ENCODE measurements at regions not wholly inside any gene's neighbourhood (a gene's known extent, or its start where the extent isn't known, plus 50 kb on each side); places are given as distances from the start of the nearest gene placed in this dataset.

GRCh38 chr14:34325493-34325892 is 136.5 kb downstream of the SPTSSA start:
- H3K27me3 ChIP-seq (ENCODE audit: insufficient read depth, low read depth, low read length), result no peaks in the 10 kb centered on the region
- no peak overlapping the region for H2AFZ ChIP-seq (ENCODE audit: low read depth, low read length)
- no peak overlapping the region for H3K4me2 ChIP-seq (ENCODE audit: low read length)
- H3K36me3 ChIP-seq (ENCODE audit: insufficient read depth, low read length), result no peaks in the 10 kb centered on the region
- no peaks in the 10 kb centered on the region for H3K79me2 ChIP-seq (replicated peaks; ENCODE audit: insufficient read depth, low read length)
- no peaks in the 10 kb centered on the region for H3K9me3 ChIP-seq (ENCODE audit: low read length)
- no peak overlapping the region for H3K9ac ChIP-seq (ENCODE audit: low read length)
- H3F3A ChIP-seq (ENCODE audit: insufficient read depth, low read length, poor library complexity, severe bottlenecking), result no peaks in the 10 kb centered on the region
- no peaks in the 10 kb centered on the region for H3K9me2 ChIP-seq (ENCODE audit: insufficient read depth, low read length)
- TF ChIP-seq MXI1 (conservative IDR thresholded peaks at IDR 0.05; ENCODE audit: poor library complexity, severe bottlenecking) (no peak), RAD21 (conservative IDR thresholded peaks at IDR 0.05) (no peak), TAF1 (IDR thresholded peaks at IDR 0.05; ENCODE audit: low read depth) (no peak), REST (IDR thresholded peaks at IDR 0.05; ENCODE audit: borderline replicate concordance) (no peak), POLR2AphosphoS5 (IDR thresholded peaks at IDR 0.05) (no peak), EZH2 (IDR thresholded peaks at IDR 0.05; ENCODE audit: borderline replicate concordance, insufficient read depth, low read length, poor library complexity, severe bottlenecking) (no peak), SMC3 (conservative IDR thresholded peaks at IDR 0.05; ENCODE audit: poor library complexity) (no peak), CTCF (IDR thresholded peaks at IDR 0.05; ENCODE audit: poor library complexity, severe bottlenecking) (no peak), EP300 (conservative IDR thresholded peaks at IDR 0.05; ENCODE audit: poor library complexity, severe bottlenecking) (no peak)
- no peaks in the 10 kb centered on the region for H4K20me1 ChIP-seq (ENCODE audit: insufficient read depth)
- no peak overlapping the region for H3K27ac ChIP-seq (ENCODE audit: low read length)
- H3K4me3 ChIP-seq (ENCODE audit: low read length), result no peak overlapping the region

GRCh38 chr14:34324363-34324795 is 137.7 kb downstream of the SPTSSA start:
- H3K9ac ChIP-seq (ENCODE audit: low read length), result no peak overlapping the region
- TF ChIP-seq EZH2 (IDR thresholded peaks at IDR 0.05; ENCODE audit: borderline replicate concordance, insufficient read depth, low read length, poor library complexity, severe bottlenecking) (no peak), REST (IDR thresholded peaks at IDR 0.05; ENCODE audit: borderline replicate concordance) (no peak), CTCF (IDR thresholded peaks at IDR 0.05; ENCODE audit: poor library complexity, severe bottlenecking) (peak; percentile 83), RAD21 (conservative IDR thresholded peaks at IDR 0.05) (peak; percentile 86), POLR2AphosphoS5 (IDR thresholded peaks at IDR 0.05) (no peak), SMC3 (conservative IDR thresholded peaks at IDR 0.05; ENCODE audit: poor library complexity) (peak; percentile 82), TAF1 (IDR thresholded peaks at IDR 0.05; ENCODE audit: low read depth) (no peak), EP300 (conservative IDR thresholded peaks at IDR 0.05; ENCODE audit: poor library complexity, severe bottlenecking) (no peak), MXI1 (conservative IDR thresholded peaks at IDR 0.05; ENCODE audit: poor library complexity, severe bottlenecking) (no peak)
- H3K9me2 ChIP-seq (ENCODE audit: insufficient read depth, low read length), result no peaks in the 10 kb centered on the region
- H4K20me1 ChIP-seq (ENCODE audit: insufficient read depth), result no peaks in the 10 kb centered on the region
- H3F3A ChIP-seq (ENCODE audit: insufficient read depth, low read length, poor library complexity, severe bottlenecking), result no peaks in the 10 kb centered on the region
- H3K4me2 ChIP-seq (ENCODE audit: low read length), result no peak overlapping the region
- no peaks in the 10 kb centered on the region for H3K36me3 ChIP-seq (ENCODE audit: insufficient read depth, low read length)
- no peak overlapping the region for H3K27ac ChIP-seq (ENCODE audit: low read length)
- no peak overlapping the region for H3K4me3 ChIP-seq (ENCODE audit: low read length)
- H3K27me3 ChIP-seq (ENCODE audit: insufficient read depth, low read depth, low read length), result no peaks in the 10 kb centered on the region
- no peaks in the 10 kb centered on the region for H3K9me3 ChIP-seq (ENCODE audit: low read length)
- H3K79me2 ChIP-seq (replicated peaks; ENCODE audit: insufficient read depth, low read length), result no peaks in the 10 kb centered on the region
- no peak overlapping the region for H2AFZ ChIP-seq (ENCODE audit: low read depth, low read length)
